HepG2 (cell line): ENCODE measurements at regions not wholly inside any gene's neighbourhood (a gene's known extent, or its start where the extent isn't known, plus 50 kb on each side); places are given as distances from the start of the nearest gene placed in this dataset.

Experiments used
- ATAC-seq: fragments of 200-7000 bp; cut with Tn5 transposase; 3 replicates; pipeline ENCODE4 v1.9.1; 2020; ENCODE audit warnings: mild to moderate bottlenecking, moderate library complexity
- BruUV-seq: library from RNA; stranded (reverse); fragments of 400-500 nt; replicated peaks from 2 replicates; lab custom pipeline; 2021; lab: Mats Ljungman, UMichigan
- CTCF ChIA-PET: fragments of 300-600 bp; formaldehyde crosslinking; extraction: SDS; loops from one replicate; lab custom pipeline; 2021; ENCODE audit warnings: low total read pairs, inconsistent platforms, low intra/inter-chr PET ratio; lab: Yijun Ruan, JAX
- POLR2A ChIA-PET: fragments of 350-600 bp; sonication (Branson Sonifier 250); formaldehyde crosslinking; loops from one replicate; lab custom pipeline; 2020; ENCODE audit warnings: antibody characterized with exemption, inconsistent platforms; lab: Yijun Ruan, JAX
- DNase-seq: peaks from one replicate; pipeline ENCODE4 v3.0.0-alpha.2; 2015; ENCODE audit warnings: low spot score
- FAIRE-seq: peaks from 3 replicates; lab custom pipeline; 2011; peaks lifted over from hg19 to GRCh38; lab: Jason Lieb, UNC
- H2AFZ ChIP-seq: one replicate; pipeline ENCODE4 v1.6.1; 2011; ENCODE audit warnings: low read length, inconsistent platforms
- H3K27ac ChIP-seq: fragments of 300-600 bp; 3 replicates; pipeline ENCODE4 v1.8.0; 2011; ENCODE audit warnings: mixed run types, mild to moderate bottlenecking, mixed read lengths, low read length, inconsistent platforms; ENCODE audit not compliant: insufficient read depth; ENCODE audit errors: extremely low read length
- H3K27me3 ChIP-seq, 2 experiments: fragments of 200-600 bp in 1 of 2; 2 replicates in 1 of 2; 3 replicates in 1 of 2; pipeline versions ENCODE4 v1.6.0 to v1.8.0; 2011; ENCODE audit warnings: low read length in 2 of 2, mild to moderate bottlenecking in 2 of 2, moderate library complexity in 2 of 2, inconsistent platforms in 1 of 2; ENCODE audit not compliant: insufficient read depth in 2 of 2, control insufficient read depth in 1 of 2
- H3K36me3 ChIP-seq, 2 experiments: fragments of 200-600 bp in 1 of 2; replicated peaks in 1 of 2; 2 replicates in 1 of 2; 3 replicates in 1 of 2; pipeline versions ENCODE4 v1.5.1 to v1.8.0; 2011; ENCODE audit warnings: low read length in 2 of 2, inconsistent platforms in 1 of 2; ENCODE audit not compliant: insufficient read depth in 2 of 2, control insufficient read depth in 1 of 2
- H3K4me1 ChIP-seq: 2 replicates; pipeline ENCODE4 v1.5.1; 2012; ENCODE audit warnings: low read length, inconsistent platforms; ENCODE audit not compliant: insufficient read depth
- H3K4me2 ChIP-seq: 2 replicates; pipeline ENCODE4 v1.6.0; 2011; ENCODE audit warnings: low read depth, low read length, inconsistent platforms
- H3K4me3 ChIP-seq, 3 experiments: fragments of 200-600 bp in 1 of 3; sonication (generic), shearing (Covaris generic) in 1 of 3; replicated peaks in 1 of 3; 2 replicates each; pipeline ENCODE4 v1.5.1; 2011 to 2016; ENCODE audit warnings: low read length in 3 of 3, inconsistent platforms in 2 of 3, low read depth in 2 of 3, mild to moderate bottlenecking in 2 of 3, control low read depth in 1 of 3, mixed read lengths in 1 of 3; ENCODE audit not compliant: insufficient read depth in 1 of 3
- H3K79me2 ChIP-seq: one replicate; pipeline ENCODE4 v1.6.1; 2011; ENCODE audit warnings: low read length, inconsistent platforms; ENCODE audit not compliant: insufficient read depth
- H3K9ac ChIP-seq: 2 replicates; pipeline ENCODE4 v1.6.0; 2011; ENCODE audit warnings: mild to moderate bottlenecking, low read depth, low read length, inconsistent platforms; ENCODE audit not compliant: insufficient read depth
- H3K9me3 ChIP-seq: 2 replicates; pipeline ENCODE4 v1.5.1; 2012; ENCODE audit warnings: mild to moderate bottlenecking, low read length
- H4K20me1 ChIP-seq: 2 replicates; pipeline ENCODE4 v1.6.0; 2011; ENCODE audit warnings: inconsistent platforms, mild to moderate bottlenecking, low read length, moderate library complexity; ENCODE audit not compliant: insufficient read depth
- ARID5B ChIP-seq: IDR thresholded peaks from 2 replicates; pipeline ENCODE4 v1.4.0; 2020; ENCODE audit warnings: mild to moderate bottlenecking, missing genetic modification reagents
- DNMT3B ChIP-seq: conservative IDR thresholded peaks from 2 replicates; pipeline ENCODE4 v1.6.1; 2016; ENCODE audit warnings: missing biosample characterization, control low read depth
- FOXK2 ChIP-seq: fragments of 450-650 bp; IDR thresholded peaks from 2 replicates; pipeline ENCODE4 v1.6.1; 2016
- GPN1 ChIP-seq: sonication (generic); formaldehyde crosslinking; IDR thresholded peaks from 2 replicates; pipeline ENCODE4 v1.5.1; 2020; ENCODE audit warnings: missing genetic modification reagents, borderline replicate concordance
- PAWR ChIP-seq: sonication (generic); formaldehyde crosslinking; IDR thresholded peaks from 2 replicates; pipeline ENCODE4 v1.4.0; 2020; ENCODE audit warnings: missing genetic modification reagents, mild to moderate bottlenecking, borderline replicate concordance
- RARA ChIP-seq: IDR thresholded peaks from 2 replicates; pipeline ENCODE4 v1.6.1; 2016; ENCODE audit warnings: missing genetic modification reagents, missing compliant biosample characterization
- SMC3 ChIP-seq: IDR thresholded peaks from 2 replicates; pipeline ENCODE4 v1.6.1; 2011; ENCODE audit warnings: low read length, improper control_type of control experiment
- ZNF20 ChIP-seq: sonication (generic); formaldehyde crosslinking; IDR thresholded peaks from 2 replicates; pipeline ENCODE4 v1.4.0; 2020; ENCODE audit warnings: mild to moderate bottlenecking, moderate library complexity, missing genetic modification reagents
- ZNF431 ChIP-seq: sonication (generic); formaldehyde crosslinking; IDR thresholded peaks from 2 replicates; pipeline ENCODE4 v1.9.0; 2022; ENCODE audit warnings: missing genetic modification reagents, low read depth, mild to moderate bottlenecking, borderline replicate concordance
- ZNF496 ChIP-seq: sonication (generic); formaldehyde crosslinking; IDR thresholded peaks from 2 replicates; pipeline ENCODE4 v1.8.1; 2023; ENCODE audit warnings: mild to moderate bottlenecking, moderate library complexity, missing genetic modification reagents; ENCODE audit not compliant: insufficient replicate concordance
- ZSCAN21 ChIP-seq: sonication (generic); formaldehyde crosslinking; IDR thresholded peaks from 2 replicates; pipeline ENCODE4 v1.8.0; 2022; ENCODE audit warnings: mild to moderate bottlenecking, missing genetic modification reagents, moderate library complexity, borderline replicate concordance
- WGBS: methylation state at CpG from one replicate; pipeline ENCODE4 v1.1.6; 2017; ENCODE audit warnings: low lambda C conversion rate; 5-methylcytosine and 5-hydroxymethylcytosine counted together
- in situ Hi-C: cut with HindIII; loops from 2 replicates; pipeline ENCODE4 v1.10.0; 2017; ENCODE audit warnings: low pct_unique_long_range_greater_than_20kb; ENCODE audit not compliant: extremely low pct_ligation_motif_present
- intact Hi-C: fragments of 100-400 bp; cut with micrococcal nuclease; formaldehyde crosslinking; loops from one replicate; pipeline ENCODE4 v1.10.0; 2022; ENCODE audit not compliant: unreplicated experiment

- TF ChIP-seq ARID5B (CRISPR knock-in tag): no peak
- TF ChIP-seq GPN1 (CRISPR knock-in tag): no peak
Observed at GRCh38 chr1:83706354-83706938, 292.5 kb downstream of the TTLL7 start (continued).

GRCh38 chr1:83705091-83705490 lies 293.8 kb downstream of the TTLL7 start:
- Histone ChIP-seq H3K27ac (no peak overlapping the region), H3K4me1 (no peaks in the 10 kb centered on the region), H2AFZ (no peak overlapping the region), H4K20me1 (no peaks in the 10 kb centered on the region), H3K27me3 (no peaks in the 10 kb centered on the region), H3K4me3 (no peak overlapping the region), H3K9me3 (peaks cover 37% of the 10 kb centered on the region), H3K36me3 (no peaks in the 10 kb centered on the region), H3K79me2 (no peaks in the 10 kb centered on the region), H3K4me2 (no peak overlapping the region), H3K9ac (no peak overlapping the region)
- in situ Hi-C loops (no loop called here), intact Hi-C loops (no loop called here)
- POLR2A ChIA-PET: no interaction called here
- WGBS: 0% methylated on average over 1 of the region's 1 CpG
- no TSS peak for BruUV-seq
- TF ChIP-seq SMC3: no peak
- TF ChIP-seq ARID5B (CRISPR knock-in tag): no peak
- TF ChIP-seq ZNF496 (CRISPR knock-in tag): no peak
- TF ChIP-seq ZNF431 (CRISPR knock-in tag): no peak
- no peak for TF ChIP-seq RARA (CRISPR knock-in tag)
- no peak for TF ChIP-seq ZNF20 (CRISPR knock-in tag)
- TF ChIP-seq FOXK2: no peak
- no peak for TF ChIP-seq DNMT3B
- no peak for TF ChIP-seq PAWR (CRISPR knock-in tag)
- TF ChIP-seq ZSCAN21 (CRISPR knock-in tag): no peak
- ATAC-seq (no peak), DNase-seq (no peak), FAIRE-seq (no peak)
- CTCF ChIA-PET: no interaction called here
